Mammary epithelial cell (primary cell): ENCODE measurements at regions not wholly inside any gene's neighbourhood (a gene's known extent, or its start where the extent isn't known, plus 50 kb on each side); places are given as distances from the start of the nearest gene placed in this dataset.

ENCODE experiments used
- CTCF ChIP-seq, 2 donors: IDR thresholded peaks in 1 of 2; conservative IDR thresholded peaks in 1 of 2; 2 replicates each; pipeline ENCODE4 v1.5.1; 2011 to 2012; ENCODE audit warnings: inconsistent platforms in 2 of 2, low read length in 2 of 2, mild to moderate bottlenecking in 2 of 2, control low read depth in 1 of 2, low read depth in 1 of 2; ENCODE audit not compliant: insufficient read depth in 1 of 2; ENCODE audit errors: extremely low read depth in 1 of 2
- EZH2 ChIP-seq: IDR thresholded peaks from 2 replicates; pipeline ENCODE4 v1.6.1; 2012; ENCODE audit warnings: low read length, inconsistent platforms, borderline replicate concordance

- TF ChIP-seq EZH2 (no peak), CTCF (conservative IDR thresholded peaks at IDR 0.05 in 1 of 2, IDR thresholded peaks at IDR 0.05 in 1 of 2; ENCODE audit: extremely low read depth in 1 of 2, insufficient read depth in 1 of 2, low read depth in 1 of 2, low read length in 2 of 2) (no peak)
These were observed 51.7 kb upstream of the KCNMB1 start for GRCh38 chr5:170440771-170441392.
